HepG2 (cell line): ENCODE measurements at regions not wholly inside any gene's neighbourhood (a gene's known extent, or its start where the extent isn't known, plus 50 kb on each side); places are given as distances from the start of the nearest gene placed in this dataset.

Source experiments
- BCL3 ChIP-seq: sonication (generic); formaldehyde crosslinking; IDR thresholded peaks from 2 replicates; pipeline ENCODE4 v1.5.1; 2020; ENCODE audit warnings: mild to moderate bottlenecking, missing genetic modification reagents, moderate library complexity
- CTCF ChIP-seq: sonication (generic); formaldehyde crosslinking; IDR thresholded peaks from 2 replicates; pipeline ENCODE4 v1.5.0; 2020; ENCODE audit warnings: mild to moderate bottlenecking, missing genetic modification reagents, moderate library complexity
- HNF4G ChIP-seq, 2 experiments: sonication (generic) in 1 of 2; formaldehyde crosslinking in 1 of 2; IDR thresholded peaks; 2 replicates each; pipeline versions ENCODE4 v1.4.0 to v1.6.1; 2011 to 2020; ENCODE audit warnings: borderline replicate concordance in 2 of 2, low read depth in 2 of 2, mild to moderate bottlenecking in 2 of 2, low read length in 1 of 2, missing genetic modification reagents in 1 of 2, moderate library complexity in 1 of 2
- NFKBIZ ChIP-seq: IDR thresholded peaks from 2 replicates; pipeline ENCODE4 v1.6.1; 2018; ENCODE audit warnings: missing genetic modification reagents, missing compliant biosample characterization
- POLR2AphosphoS5 ChIP-seq: IDR thresholded peaks from 2 replicates; pipeline ENCODE4 v1.6.1; 2012; ENCODE audit warnings: low read depth, low read length
- POLR2G ChIP-seq: fragments of 200-400 bp; formaldehyde crosslinking; IDR thresholded peaks from 2 replicates; pipeline ENCODE4 v1.6.1; 2018; ENCODE audit warnings: mild to moderate bottlenecking, low read depth, low read length, moderate library complexity
- SMARCE1 ChIP-seq: fragments of 450-650 bp; IDR thresholded peaks from 2 replicates; pipeline ENCODE4 v1.6.1; 2017; ENCODE audit warnings: borderline replicate concordance
- ZBTB33 ChIP-seq: sonication (generic); formaldehyde crosslinking; IDR thresholded peaks from 2 replicates; pipeline ENCODE4 v1.4.0; 2020; ENCODE audit warnings: missing genetic modification reagents
- ZNF232 ChIP-seq: sonication (generic); formaldehyde crosslinking; IDR thresholded peaks from 2 replicates; pipeline ENCODE4 v1.4.0; 2020; ENCODE audit warnings: missing genetic modification reagents, borderline replicate concordance
- ZNF382 ChIP-seq: sonication (generic); formaldehyde crosslinking; IDR thresholded peaks from 2 replicates; pipeline ENCODE4 v1.5.0; 2020; ENCODE audit warnings: missing genetic modification reagents, mild to moderate bottlenecking, borderline replicate concordance

- TF ChIP-seq POLR2G, result no peak
- no peak for TF ChIP-seq CTCF (CRISPR knock-in tag)
- no peak for TF ChIP-seq ZBTB33
- TF ChIP-seq BCL3 (CRISPR knock-in tag), result no peak
- no peak for TF ChIP-seq POLR2AphosphoS5
- TF ChIP-seq ZNF232, result no peak
- no peak for TF ChIP-seq SMARCE1
- no peak for TF ChIP-seq HNF4G (IDR thresholded peaks at IDR 0.05; ENCODE audit: borderline replicate concordance, low read depth, low read length)
- no peak for TF ChIP-seq HNF4G (CRISPR knock-in tag; IDR thresholded peaks at IDR 0.05; ENCODE audit: borderline replicate concordance, low read depth)
- TF ChIP-seq ZNF382 (CRISPR knock-in tag), result no peak
- TF ChIP-seq NFKBIZ, result no peak
Measured at GRCh38 chr2:16115881-16116830, 175.8 kb downstream of the MYCN start.
